Stimulated activated effector memory CD8-positive, alpha-beta T cell treated with anti-CD3 and anti-CD28 coated beads, Interleukin-12 subunit alpha, Interleukin-12 subunit beta, amount 100 ng/mL, for 72 hours (primary cell): ENCODE measurements at regions not wholly inside any gene's neighbourhood (a gene's known extent, or its start where the extent isn't known, plus 50 kb on each side); places are given as distances from the start of the nearest gene placed in this dataset.

Source experiments
- ATAC-seq: fragments of 150-1000 bp; cut with Tn5 transposase; 2 replicates; pipeline ENCODE4 v1.10.0; 2021
- DNase-seq, 2 donors: peaks; one replicate each; pipeline ENCODE4 v3.0.0; 2021 to 2022; ENCODE audit warnings: low spot score in 2 of 2
- H3K27ac Mint-ChIP-seq: one replicate; pipeline ENCODE4 v1.8.0; 2022; ENCODE audit warnings: mild to moderate bottlenecking, mixed read lengths
- H3K36me3 Mint-ChIP-seq: one replicate; pipeline ENCODE4 v1.8.0; 2022; ENCODE audit warnings: mild to moderate bottlenecking, mixed read lengths
- H3K4me1 Mint-ChIP-seq: one replicate; pipeline ENCODE4 v1.8.0; 2022; ENCODE audit warnings: mixed read lengths
- H3K4me3 Mint-ChIP-seq: one replicate; pipeline ENCODE4 v1.8.0; 2022; ENCODE audit warnings: mild to moderate bottlenecking, mixed read lengths
- H3K9me3 Mint-ChIP-seq: one replicate; pipeline ENCODE4 v1.8.0; 2022; ENCODE audit warnings: mixed read lengths

- DNase-seq (no peak), ATAC-seq (no peak)
- Mint-ChIP-seq H3K4me3 (no peak overlapping the region), H3K4me1 (no peaks in the 10 kb centered on the region), H3K9me3 (peaks cover 3% of the 10 kb centered on the region), H3K27ac (no peak overlapping the region), H3K36me3 (no peaks in the 10 kb centered on the region)
Measured at GRCh38 chr10:33557313-33557712, 222.8 kb upstream of the NRP1 start.

GRCh38 chr10:33556620-33557019, 222.2 kb upstream of the NRP1 start:
- Mint-ChIP-seq H3K27ac (no peak overlapping the region), H3K9me3 (peaks cover 3% of the 10 kb centered on the region), H3K36me3 (no peaks in the 10 kb centered on the region), H3K4me1 (no peaks in the 10 kb centered on the region), H3K4me3 (no peak overlapping the region)
- no peak for ATAC-seq
- DNase-seq = no peak

DNA sequence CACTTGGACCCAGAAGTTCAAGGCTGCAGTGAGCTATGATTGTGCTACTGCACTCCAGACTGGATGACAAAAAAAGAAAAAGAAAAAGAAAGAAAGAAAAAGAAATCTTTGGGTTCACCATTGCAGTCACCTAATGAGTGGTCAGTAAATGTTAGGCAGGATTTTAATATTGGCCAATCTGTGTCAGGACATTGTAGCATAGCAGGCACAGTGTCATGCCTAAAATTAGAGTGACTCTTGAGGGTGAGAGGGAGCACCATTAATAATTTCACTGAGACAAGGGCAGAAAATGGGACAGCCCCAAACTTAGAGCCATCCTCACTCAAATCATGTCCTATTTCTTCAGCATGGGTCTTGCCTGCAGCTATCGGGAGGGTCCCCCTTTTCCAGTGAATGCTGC, 221.6 kb upstream of the NRP1 start:
- Mint-ChIP-seq H3K9me3 (peaks cover 3% of the 10 kb centered on the region), H3K27ac (no peak overlapping the region), H3K36me3 (no peaks in the 10 kb centered on the region), H3K4me1 (no peaks in the 10 kb centered on the region), H3K4me3 (no peak overlapping the region)
- DNase-seq (no peak), ATAC-seq (no peak)

GRCh38 chr10:33553748-33554571, 219.5 kb upstream of the NRP1 start:
- H3K36me3 Mint-ChIP-seq = no peaks in the 10 kb centered on the region
- DNase-seq = no peak
- no peaks in the 10 kb centered on the region for H3K9me3 Mint-ChIP-seq
- H3K4me1 Mint-ChIP-seq = no peaks in the 10 kb centered on the region
- no peak for ATAC-seq
- no peak overlapping the region for H3K4me3 Mint-ChIP-seq
- H3K27ac Mint-ChIP-seq = no peak overlapping the region

GRCh38 chr10:33552290-33552689, 217.8 kb upstream of the NRP1 start:
- ATAC-seq = no peak
- Mint-ChIP-seq H3K4me3 (no peak overlapping the region), H3K36me3 (no peaks in the 10 kb centered on the region), H3K9me3 (no peaks in the 10 kb centered on the region), H3K4me1 (no peaks in the 10 kb centered on the region), H3K27ac (no peak overlapping the region)
- no peak for DNase-seq

GRCh38 chr10:33550811-33551210, 216.3 kb upstream of the NRP1 start:
- no peak for DNase-seq
- H3K36me3 Mint-ChIP-seq = no peaks in the 10 kb centered on the region

DNA sequence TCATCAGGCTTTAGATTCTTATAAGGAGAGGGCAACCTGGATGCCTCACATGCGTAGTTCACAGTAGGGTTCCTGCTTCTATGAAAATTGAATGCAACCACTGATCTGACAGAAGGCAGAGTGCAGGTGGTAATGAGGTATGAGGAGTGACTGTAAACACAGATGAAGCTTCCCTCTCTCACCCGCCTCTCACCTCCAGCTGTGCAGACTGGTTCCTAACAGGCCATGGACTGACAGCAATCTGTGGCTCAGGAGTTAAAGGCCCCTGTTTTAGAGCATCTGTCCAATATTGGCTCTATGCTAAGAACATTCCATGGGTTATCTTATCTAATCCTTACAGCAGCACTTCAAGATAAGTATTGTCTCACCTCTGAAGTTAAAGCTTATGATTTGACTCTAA, 213.5 kb upstream of the NRP1 start:
- DNase-seq (no peak), ATAC-seq (no peak)
- Mint-ChIP-seq H3K4me3 (no peak overlapping the region), H3K27ac (no peak overlapping the region), H3K9me3 (peaks cover 8% of the 10 kb centered on the region), H3K36me3 (no peaks in the 10 kb centered on the region), H3K4me1 (no peaks in the 10 kb centered on the region)

More at GRCh38 chr10:33550811-33551210, 216.3 kb upstream of the NRP1 start:
- no peaks in the 10 kb centered on the region for H3K4me1 Mint-ChIP-seq
- H3K4me3 Mint-ChIP-seq = no peak overlapping the region
- no peak overlapping the region for H3K27ac Mint-ChIP-seq
- no peaks in the 10 kb centered on the region for H3K9me3 Mint-ChIP-seq
- no peak for ATAC-seq

DNA sequence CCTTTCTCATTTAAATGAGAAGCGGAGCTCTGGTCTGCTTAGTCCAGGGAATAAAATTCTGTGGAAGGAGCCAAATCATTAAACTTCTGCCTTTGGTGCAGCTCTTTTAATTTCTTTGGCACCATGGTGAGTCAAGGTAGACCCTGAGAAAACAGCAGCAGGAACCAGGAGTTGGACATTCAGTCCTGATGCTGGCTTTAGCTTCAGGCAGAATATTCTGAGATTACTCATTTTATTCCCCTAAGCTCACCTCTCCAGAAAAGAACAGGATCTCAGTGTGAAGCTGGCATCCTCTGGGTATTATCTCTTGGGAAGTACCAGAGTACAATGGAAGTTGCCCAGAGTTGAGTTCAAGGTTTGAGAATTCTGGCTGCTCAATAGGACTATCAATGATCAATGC, 211.6 kb upstream of the NRP1 start:
- DNase-seq (no peak), ATAC-seq (no peak)
- Mint-ChIP-seq H3K36me3 (no peaks in the 10 kb centered on the region), H3K27ac (no peak overlapping the region), H3K4me3 (no peak overlapping the region), H3K4me1 (no peaks in the 10 kb centered on the region), H3K9me3 (peaks cover 9% of the 10 kb centered on the region)

- no peak for ATAC-seq
- no peak overlapping the region for H3K27ac Mint-ChIP-seq
- no peaks in the 10 kb centered on the region for H3K36me3 Mint-ChIP-seq
- H3K4me1 Mint-ChIP-seq = no peaks in the 10 kb centered on the region
- H3K9me3 Mint-ChIP-seq = peaks cover 9% of the 10 kb centered on the region
- no peak overlapping the region for H3K4me3 Mint-ChIP-seq
- DNase-seq = no peak
Measured at GRCh38 chr10:33542752-33543505, 208.5 kb upstream of the NRP1 start.

DNA sequence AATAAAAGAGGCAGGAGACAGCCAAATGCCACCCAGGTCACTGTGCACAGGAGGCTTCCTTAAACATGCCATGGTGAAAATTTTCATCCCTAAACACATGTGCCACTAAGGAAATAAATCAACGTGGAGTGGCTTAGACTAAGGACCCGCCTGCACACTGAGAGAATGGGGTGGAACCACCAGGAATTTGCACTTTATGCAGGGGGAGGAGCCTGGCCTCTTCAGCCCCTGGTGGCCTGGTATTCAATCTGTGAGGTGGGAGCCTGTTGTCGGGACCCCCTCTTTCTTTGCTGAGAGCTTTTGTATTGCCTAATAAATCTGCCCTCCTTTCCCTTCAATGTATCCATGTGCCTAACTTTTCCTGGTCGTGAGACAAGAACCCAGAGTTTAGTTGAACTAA, 204.6 kb upstream of the NRP1 start:
- no peak overlapping the region for H3K27ac Mint-ChIP-seq
- H3K9me3 Mint-ChIP-seq = peaks cover 9% of the 10 kb centered on the region
- ATAC-seq = no peak

DNA sequence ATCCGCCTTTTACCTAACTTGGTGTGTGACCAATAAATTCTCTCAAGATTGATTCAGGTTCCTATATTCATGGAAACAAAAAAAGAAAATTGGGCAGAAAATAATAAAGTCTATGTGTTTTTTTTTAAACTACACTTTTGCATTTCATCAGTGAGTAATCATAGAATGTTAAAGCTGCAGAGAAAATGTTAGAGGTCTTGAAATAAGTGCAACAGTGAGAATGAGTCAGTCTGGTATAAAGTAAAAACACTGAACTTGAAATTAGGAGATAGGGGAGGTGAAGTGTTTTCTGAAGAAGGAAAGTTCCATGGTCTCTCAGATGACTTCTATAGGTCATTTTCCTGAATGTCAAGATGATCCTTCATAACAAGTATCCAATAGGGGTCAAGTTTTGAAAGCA, 202.6 kb upstream of the NRP1 start:
- ATAC-seq (no peak), DNase-seq (no peak)
- Mint-ChIP-seq H3K9me3 (no peaks in the 10 kb centered on the region), H3K4me3 (no peak overlapping the region), H3K36me3 (no peaks in the 10 kb centered on the region), H3K4me1 (no peaks in the 10 kb centered on the region), H3K27ac (no peak overlapping the region)

More for the DNA sequence above, 204.6 kb upstream of the NRP1 start:
- H3K36me3 Mint-ChIP-seq = no peaks in the 10 kb centered on the region
- H3K4me3 Mint-ChIP-seq = no peak overlapping the region
- H3K4me1 Mint-ChIP-seq = no peaks in the 10 kb centered on the region
- DNase-seq = no peak

DNA sequence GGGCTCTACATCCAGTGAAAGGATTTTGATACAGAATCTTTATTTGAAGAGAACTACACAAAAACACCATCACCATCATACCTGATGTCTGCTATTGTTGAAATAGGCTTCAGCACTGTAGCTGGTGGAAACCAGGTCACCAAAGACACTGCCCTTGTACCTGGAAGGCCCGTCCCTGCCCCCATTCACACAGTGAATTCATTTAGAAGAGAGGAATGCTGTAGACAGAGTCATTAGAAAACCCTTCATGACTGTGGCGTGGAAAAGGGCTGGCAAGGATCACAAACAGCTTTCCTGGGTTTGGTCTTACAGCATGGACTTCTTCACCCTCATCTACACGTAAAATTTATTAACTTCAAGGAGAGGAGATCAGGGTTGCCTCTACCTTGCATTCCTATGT, 202.0 kb upstream of the NRP1 start:
- Mint-ChIP-seq H3K4me3 (no peak overlapping the region), H3K36me3 (no peaks in the 10 kb centered on the region), H3K27ac (no peak overlapping the region), H3K9me3 (no peaks in the 10 kb centered on the region), H3K4me1 (no peaks in the 10 kb centered on the region)
- DNase-seq (no peak), ATAC-seq (no peak)

DNA sequence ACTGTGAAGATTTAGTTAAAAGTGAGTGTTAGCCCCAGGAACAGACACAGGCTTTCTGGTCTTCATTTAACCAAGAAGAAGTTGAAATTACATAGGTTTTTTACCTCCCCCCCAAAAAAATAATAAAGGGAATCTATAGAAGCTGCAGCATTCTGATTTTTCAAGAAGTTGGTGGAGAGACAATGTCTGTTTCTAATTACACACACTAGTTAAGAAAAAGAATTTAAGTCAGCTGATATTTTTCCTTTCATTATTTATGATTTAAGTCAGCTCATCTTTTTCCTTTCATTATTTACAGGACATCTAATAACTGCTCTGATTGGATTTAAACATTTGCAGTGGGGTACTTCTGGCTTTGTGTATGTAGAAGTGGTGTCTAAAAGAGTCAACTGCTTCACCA, 201.4 kb upstream of the NRP1 start:
- Mint-ChIP-seq H3K36me3 (no peaks in the 10 kb centered on the region), H3K9me3 (no peaks in the 10 kb centered on the region), H3K4me3 (no peak overlapping the region), H3K27ac (no peak overlapping the region), H3K4me1 (no peaks in the 10 kb centered on the region)
- DNase-seq (no peak), ATAC-seq (no peak)

DNA sequence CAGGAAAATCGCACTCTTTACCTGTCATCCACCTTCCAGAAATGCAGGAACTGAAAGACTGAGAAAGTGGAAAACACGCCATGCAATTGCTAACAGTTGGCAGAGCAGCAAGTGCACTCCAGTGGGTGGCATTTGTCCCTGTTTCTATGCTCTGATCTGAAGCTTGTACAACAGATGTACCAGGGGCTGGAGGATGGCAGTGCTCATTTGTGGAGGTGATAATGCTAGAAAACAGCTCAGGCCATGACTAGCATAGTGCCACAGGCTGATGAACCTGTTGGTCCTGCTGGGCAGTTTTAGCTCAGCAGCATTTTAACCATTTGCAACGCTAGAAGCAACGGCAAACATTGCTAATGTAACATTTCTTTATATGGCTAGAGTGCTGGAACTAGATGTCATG, 199.9 kb upstream of the NRP1 start:
- Mint-ChIP-seq H3K27ac (no peak overlapping the region), H3K36me3 (no peaks in the 10 kb centered on the region), H3K4me3 (no peak overlapping the region), H3K4me1 (no peaks in the 10 kb centered on the region), H3K9me3 (peaks cover 3% of the 10 kb centered on the region)
- no peak for DNase-seq
- no peak for ATAC-seq

GRCh38 chr10:33533612-33534011, 199.1 kb upstream of the NRP1 start:
- Mint-ChIP-seq H3K4me1 (no peaks in the 10 kb centered on the region), H3K36me3 (no peaks in the 10 kb centered on the region), H3K4me3 (no peak overlapping the region), H3K9me3 (peaks cover 3% of the 10 kb centered on the region), H3K27ac (no peak overlapping the region)
- no peak for DNase-seq
- ATAC-seq = no peak

- no peak for DNase-seq
- peaks cover 3% of the 10 kb centered on the region for H3K9me3 Mint-ChIP-seq
- H3K4me1 Mint-ChIP-seq = no peaks in the 10 kb centered on the region
- no peak for ATAC-seq
- no peaks in the 10 kb centered on the region for H3K36me3 Mint-ChIP-seq
- H3K4me3 Mint-ChIP-seq = no peak overlapping the region
- no peak overlapping the region for H3K27ac Mint-ChIP-seq
Measured at GRCh38 chr10:33532901-33533300, 198.4 kb upstream of the NRP1 start.
